ENCODE measurements at regions not wholly inside any gene's neighbourhood (a gene's known extent, or its start where the extent isn't known, plus 50 kb on each side); places are given as distances from the start of the nearest gene placed in this dataset.

DNA sequence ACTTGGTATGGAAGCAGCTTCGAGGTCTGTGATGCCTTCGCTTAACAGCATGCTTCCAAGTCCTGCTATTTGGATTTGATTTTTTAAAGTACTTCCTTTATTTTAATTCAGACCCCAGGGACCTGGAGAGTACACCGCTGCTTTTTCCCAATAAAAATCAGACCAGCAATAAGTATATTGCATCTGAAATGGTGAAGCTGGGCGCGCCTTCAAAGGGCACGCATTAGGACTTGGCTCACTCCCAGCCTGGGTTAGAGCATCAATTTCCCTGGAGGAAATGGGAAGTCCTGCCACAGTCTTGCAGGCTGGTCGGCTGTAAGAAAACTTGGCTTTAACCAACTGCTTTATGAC, 325.1 kb downstream of the RRAGC start:
- DNase-seq: no peak

DNA sequence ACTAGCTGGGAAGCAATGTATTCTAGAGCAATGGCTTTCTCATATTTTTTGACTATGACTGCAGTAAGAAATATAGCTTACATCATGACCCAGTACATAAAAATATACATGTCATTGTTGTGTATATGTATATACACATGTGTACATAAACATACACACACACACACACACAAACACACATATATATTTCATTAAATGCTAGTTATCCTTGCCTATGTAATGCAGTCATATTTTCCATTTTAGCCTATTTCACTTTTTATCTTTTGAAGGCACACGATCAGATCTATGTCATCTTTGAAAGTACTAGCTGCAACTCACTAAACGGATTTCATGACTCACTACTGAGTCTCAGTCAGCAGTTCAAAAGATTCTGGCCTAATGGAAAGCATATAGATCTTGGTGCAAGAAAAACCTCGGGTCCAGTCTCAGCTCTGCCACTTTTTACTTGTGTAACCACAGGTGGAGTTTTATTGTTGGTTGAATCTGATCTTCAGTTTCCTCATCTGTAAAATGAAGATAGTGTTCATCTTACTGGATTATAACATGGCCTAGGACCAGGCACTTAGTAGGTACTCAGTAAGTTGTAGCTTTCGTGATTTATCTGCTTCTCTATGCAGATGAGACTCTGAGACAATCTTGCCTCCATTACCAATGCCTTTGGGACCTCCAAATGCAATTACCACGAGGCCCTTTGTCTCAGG, 325.6 kb downstream of the RRAGC start:
- DNase-seq: peak; percentile 15

- DNase-seq: no peak
These were observed 328.6 kb downstream of the RRAGC start for GRCh38 chr1:38530957-38531356.

- no peak for DNase-seq
These were observed 329.6 kb downstream of the RRAGC start for GRCh38 chr1:38529946-38530345.

DNA sequence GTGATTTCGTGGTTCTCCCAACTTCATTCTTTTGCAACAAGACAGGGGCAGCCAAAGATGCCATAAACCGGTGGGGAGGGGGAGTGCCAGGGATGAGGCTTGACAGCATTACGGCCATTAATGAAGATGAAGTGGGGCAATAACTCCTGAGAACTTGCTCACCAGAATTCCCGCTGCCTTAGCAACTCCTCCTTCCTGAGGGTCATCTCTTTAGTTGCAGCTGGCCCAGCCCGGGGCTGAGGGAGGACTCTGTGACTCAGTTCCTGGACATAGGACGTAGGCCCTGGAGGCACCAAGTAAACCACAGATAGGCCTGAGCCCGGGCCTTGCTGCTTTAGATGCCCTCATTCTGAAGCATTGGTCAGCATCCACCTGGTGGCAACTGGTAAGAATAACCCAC, 330.2 kb downstream of the RRAGC start:
- no peak for DNase-seq

GRCh38 chr1:38528623-38529022, 330.9 kb downstream of the RRAGC start:
- no peak for DNase-seq

- DNase-seq: peak; percentile 66
These were observed 332.1 kb downstream of the RRAGC start for GRCh38 chr1:38527373-38527966.

DNA sequence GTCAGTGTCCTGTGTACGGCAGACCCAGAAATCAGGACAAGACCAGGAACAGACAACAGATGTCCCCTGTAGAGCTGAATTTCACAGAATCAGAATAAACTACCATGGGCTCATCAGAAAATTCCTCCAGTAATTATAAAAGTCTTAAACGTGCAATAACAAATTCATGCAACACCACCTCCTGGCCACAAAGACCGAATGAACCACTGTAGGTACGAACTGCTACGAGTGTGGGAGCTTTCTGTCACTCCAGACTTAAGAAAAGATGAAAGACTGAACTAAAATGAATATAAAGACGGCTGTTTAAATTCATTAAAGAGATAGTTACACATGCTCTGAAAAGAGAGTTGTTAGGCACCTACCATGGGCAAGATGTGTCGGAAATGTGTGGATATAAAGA, 333.5 kb downstream of the RRAGC start:
- DNase-seq: no peak

DNA sequence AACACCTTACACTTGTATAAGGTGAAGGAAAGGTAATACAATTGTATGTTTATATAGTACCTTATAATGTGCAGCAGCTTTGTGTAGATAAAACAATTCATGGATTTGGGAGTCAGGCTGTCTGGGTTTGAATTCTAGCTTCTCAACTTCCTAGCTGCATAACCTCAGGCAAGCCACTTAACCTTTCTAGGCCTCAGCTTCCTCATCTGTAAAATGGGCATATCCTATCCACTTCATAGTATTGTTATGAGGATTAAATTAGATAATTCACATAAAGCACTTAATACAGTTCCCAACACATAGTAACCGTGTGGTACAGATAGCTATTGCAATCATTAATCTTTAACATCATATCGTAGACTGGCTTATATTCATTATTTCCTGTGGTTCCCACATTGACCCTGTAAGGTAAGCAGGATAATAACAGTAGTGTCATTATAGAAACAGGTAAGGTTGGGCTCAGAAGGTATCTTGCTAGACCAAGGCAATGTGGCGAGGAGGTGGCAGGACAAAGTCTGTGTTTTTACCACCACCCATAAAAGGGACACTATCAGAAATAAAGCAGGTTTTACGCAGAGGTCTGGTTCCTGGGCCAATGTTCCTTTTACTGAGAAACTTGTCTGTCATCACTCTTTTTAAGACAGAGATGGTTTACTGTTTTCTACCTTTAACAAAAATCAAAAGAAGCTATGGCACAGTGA, 334.1 kb downstream of the RRAGC start:
- no peak for DNase-seq

DNA sequence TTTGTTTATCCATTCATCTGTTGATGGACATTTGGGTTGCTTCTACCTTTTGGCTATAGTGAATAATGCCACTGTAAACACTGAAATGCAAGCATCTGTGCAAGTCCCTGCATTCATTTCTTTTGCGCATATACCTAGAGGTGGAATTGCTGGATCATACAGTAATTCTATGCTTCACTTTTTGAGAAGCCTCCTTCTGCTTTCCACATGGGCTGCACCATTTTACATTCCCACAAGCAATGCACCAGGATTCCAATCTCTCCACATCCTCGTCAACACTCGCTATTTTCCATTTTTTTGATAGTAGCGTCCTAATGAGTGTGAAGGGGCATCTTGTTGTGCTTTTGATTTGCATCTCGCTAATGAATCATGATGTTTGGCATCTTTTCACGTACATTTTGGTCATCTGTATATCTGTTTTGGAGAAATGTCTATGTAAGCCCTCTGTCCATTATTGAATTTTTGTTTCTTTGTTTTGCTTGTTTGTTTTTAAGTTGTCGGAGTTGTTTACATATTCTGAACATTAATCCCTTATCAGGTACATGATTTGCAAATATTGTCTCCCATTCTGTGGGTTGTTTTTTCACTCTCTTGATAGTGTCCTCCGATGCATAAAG, 335.4 kb downstream of the RRAGC start:
- no peak for DNase-seq

- DNase-seq: no peak
These were observed 336.0 kb downstream of the RRAGC start for GRCh38 chr1:38523568-38523939.

DNA sequence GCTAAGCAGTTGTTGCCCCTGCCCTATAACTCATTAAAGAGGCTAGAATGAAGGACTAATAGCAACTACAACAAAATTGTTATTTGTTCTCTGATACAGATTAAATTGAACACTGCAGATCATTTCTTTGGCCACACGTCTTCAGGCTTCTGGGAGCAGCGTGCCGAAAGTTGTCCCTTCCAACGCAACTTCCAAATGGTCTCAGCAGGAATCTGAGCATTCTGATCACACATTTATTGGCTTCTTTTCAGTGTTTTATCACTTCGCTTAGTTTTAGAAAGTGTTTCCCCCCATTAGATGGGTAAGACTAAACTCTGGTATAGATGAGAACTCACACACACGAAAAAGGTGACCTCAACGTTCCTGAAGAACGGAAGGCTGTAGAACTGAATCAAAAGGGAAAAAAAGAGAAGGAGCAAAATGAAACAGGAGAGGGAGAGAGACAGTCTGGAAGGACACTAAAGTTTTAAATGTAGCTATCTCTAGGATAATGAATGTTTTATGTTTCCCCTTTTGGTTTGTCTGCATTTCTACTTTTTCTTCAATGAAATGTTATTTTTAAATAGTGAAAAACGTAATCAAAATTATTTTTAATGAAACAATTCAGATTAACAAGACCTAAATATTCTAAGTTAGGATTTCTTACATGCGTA, 336.5 kb downstream of the RRAGC start:
- no peak for DNase-seq

DNA sequence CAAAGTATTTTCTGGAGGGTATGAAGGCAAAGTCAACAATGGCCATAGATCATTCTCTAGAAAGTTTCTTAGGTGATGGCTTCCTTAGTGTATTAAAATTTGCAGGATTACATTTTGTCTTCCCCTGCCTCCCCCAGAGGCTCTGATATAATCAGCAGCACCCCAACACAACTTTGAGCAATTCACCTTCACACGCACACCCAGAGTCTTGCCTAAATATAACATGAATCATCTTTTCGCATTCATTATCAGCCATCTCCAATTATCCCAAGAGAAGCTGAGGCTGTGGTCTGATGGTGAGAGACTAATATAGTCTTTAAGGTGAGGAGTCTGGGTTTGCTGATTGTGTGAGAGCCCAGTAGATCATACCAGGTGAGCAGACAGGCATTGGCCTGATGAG, 343.0 kb downstream of the RRAGC start:
- no peak for DNase-seq

GRCh38 chr1:38512789-38513188, 346.8 kb downstream of the RRAGC start:
- DNase-seq: no peak

- DNase-seq: no peak
These were observed 347.4 kb downstream of the RRAGC start for GRCh38 chr1:38512024-38512767.

DNA sequence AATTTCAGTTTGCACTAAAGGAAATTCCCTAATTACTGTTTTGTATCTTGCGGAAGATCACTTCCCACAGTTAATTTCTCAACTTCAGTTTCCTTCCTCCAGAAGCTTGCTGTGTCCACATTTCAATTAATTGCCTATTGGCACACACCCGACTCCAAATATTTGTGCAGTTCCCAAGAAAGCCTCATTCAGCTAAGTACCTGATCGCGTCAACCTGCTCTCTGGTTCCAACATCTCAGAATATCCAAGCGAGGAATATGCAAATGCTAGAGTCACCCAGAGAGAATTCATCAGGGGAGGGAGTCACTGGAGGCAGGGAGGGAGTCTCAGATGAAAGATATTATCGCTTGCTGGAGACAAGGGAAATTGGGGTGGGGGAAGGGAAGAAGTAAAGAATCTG, 351.3 kb downstream of the RRAGC start:
- DNase-seq: no peak

DNA sequence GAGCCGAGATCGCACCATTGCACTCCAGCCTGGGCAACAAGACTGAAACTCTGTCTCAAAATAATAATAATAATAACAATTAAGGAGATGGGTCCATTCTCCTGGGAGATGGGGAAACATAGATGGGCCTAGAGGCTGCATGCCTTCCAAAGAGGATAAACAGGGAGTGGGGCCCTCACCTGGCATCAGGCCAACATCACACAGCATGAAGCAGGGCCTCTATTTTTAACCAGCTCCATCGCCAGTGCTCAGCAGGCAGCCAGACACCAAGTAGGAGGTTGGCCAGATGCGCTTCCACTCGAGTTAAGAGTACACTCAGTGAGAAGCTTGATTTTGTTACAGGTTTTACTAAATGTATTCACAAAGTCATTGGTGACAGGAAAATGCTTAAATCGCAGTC, 352.0 kb downstream of the RRAGC start:
- DNase-seq: no peak

DNA sequence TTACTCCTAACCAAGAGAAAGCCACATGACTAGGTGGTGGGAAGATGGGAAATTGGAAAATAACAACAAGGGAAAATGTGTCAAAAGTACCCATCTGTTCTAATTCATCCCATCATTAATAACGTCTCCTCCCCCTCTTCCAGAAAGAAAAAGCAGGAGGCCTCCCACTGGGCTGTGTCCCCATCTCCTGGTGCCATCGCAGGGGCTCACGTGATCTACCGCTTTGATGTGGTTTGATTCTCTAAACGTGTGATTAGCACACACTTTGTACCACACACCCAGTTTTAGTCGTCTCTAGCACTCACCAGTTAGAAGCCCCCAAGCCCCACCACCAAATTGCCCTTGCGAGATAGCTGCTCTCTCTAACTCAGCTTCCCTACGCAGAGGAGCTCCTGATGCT, 353.6 kb downstream of the RRAGC start:
- no peak for DNase-seq

DNA sequence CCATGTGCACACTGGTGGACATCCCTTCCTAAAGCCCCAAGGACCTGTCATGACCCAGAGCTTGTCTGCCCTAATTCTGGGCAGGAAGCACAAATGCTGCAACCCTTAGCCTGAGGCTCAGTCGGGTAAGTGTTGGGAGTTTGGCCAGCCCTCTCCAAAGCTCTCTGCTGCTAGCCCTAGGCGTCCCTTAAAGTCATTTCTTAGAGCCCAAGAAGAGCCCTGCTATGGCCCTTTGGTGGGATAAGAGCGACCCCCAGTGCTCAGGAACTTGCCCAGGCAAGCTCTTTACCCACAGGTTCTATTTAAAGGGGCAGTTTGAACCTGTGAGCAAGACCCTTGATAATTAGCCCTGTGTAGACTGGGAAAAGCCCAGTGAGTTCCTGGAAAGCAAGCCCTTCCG, 356.8 kb downstream of the RRAGC start:
- DNase-seq: no peak

- DNase-seq: no peak
These were observed 358.7 kb downstream of the RRAGC start for GRCh38 chr1:38500891-38501290.

DNA sequence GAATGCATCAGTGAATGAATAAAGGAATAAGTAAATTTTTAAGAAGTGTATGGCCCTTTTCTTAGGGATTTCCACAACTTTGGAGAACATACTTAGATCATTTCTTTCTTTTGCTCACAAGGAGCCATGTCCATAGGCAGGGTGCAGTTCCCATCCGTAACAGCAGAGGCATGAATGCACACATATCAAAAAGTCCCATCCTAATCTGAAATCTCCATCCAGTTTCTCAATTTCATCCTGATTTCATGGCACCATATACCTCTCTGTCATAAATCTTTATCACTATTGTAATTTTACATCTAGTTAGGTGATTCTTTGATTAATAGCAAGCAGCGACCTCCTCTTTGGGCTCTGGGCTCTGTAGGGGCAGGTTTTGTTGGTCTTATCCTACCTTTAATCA, 359.2 kb downstream of the RRAGC start:
- DNase-seq: no peak

- DNase-seq: no peak
These were observed 360.9 kb downstream of the RRAGC start for GRCh38 chr1:38498686-38499085.
